DOHH2 (cell line): ENCODE measurements at regions not wholly inside any gene's neighbourhood (a gene's known extent, or its start where the extent isn't known, plus 50 kb on each side); places are given as distances from the start of the nearest gene placed in this dataset.

Experiments used
- CTCF ChIP-seq: fragments of 200-600 bp; sonication (generic); IDR thresholded peaks from one replicate; pipeline ENCODE4 v1.5.1; 2014; ENCODE audit warnings: antibody characterized with exemption, mild to moderate bottlenecking, low read depth, low read length; ENCODE audit not compliant: poor library complexity, severe bottlenecking
- EZH2phosphoT487 ChIP-seq: fragments of 200-600 bp; sonication (generic); IDR thresholded peaks from 2 replicates; pipeline ENCODE4 v1.6.1; 2017; ENCODE audit warnings: borderline replicate concordance, mild to moderate bottlenecking, antibody characterized with exemption, low read length, moderate library complexity, mixed read lengths

DNA sequence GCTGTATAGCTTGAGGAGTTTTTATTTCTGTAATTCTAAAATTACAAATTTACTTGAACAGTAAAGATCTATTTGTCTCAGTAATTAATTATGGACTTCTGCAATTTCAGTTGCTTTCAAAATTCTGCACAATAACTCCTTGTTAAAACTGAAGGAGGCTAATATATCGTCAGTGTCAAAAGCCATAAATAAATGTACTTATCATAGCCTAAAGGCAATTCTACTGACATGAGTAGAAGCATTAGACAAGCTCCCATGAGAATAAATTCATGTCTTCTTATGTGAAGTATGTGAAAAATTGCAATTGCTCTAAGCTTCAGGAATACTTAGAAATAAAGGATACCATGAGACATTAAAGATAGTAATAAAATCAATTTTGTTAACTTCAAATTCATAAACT lies 381.2 kb upstream of the PCDH10 start:
- TF ChIP-seq CTCF = no peak
- no peak for TF ChIP-seq EZH2phosphoT487
